Epidermal melanocyte (primary cell): ENCODE measurements at regions not wholly inside any gene's neighbourhood (a gene's known extent, or its start where the extent isn't known, plus 50 kb on each side); places are given as distances from the start of the nearest gene placed in this dataset.
A peak's percentile ranks its signal among the peaks of the same experiment; 100 is the strongest.

Experiments
- DNase-seq: peaks from one replicate; pipeline ENCODE4 v3.0.0; 2011; ENCODE audit warnings: low spot score; ENCODE audit not compliant: insufficient read length

- no peak for DNase-seq
These were observed 118.7 kb downstream of the VAPA start for GRCh38 chr18:10032331-10033015.

- no peak for DNase-seq
These were observed 119.2 kb downstream of the VAPA start for GRCh38 chr18:10033016-10033399.

- peak; percentile 50 for DNase-seq
These were observed 121.6 kb downstream of the VAPA start for GRCh38 chr18:10035281-10035991.

GRCh38 chr18:10036479-10036878 lies 122.7 kb downstream of the VAPA start:
- no peak for DNase-seq

GRCh38 chr18:10037181-10037580 lies 123.4 kb downstream of the VAPA start:
- DNase-seq = no peak

GRCh38 chr18:10038268-10038667 lies 124.5 kb downstream of the VAPA start:
- no peak for DNase-seq

GRCh38 chr18:10040287-10041011 lies 126.6 kb downstream of the VAPA start:
- DNase-seq = no peak

- peak; percentile 46 for DNase-seq
These were observed 127.4 kb downstream of the VAPA start for GRCh38 chr18:10041180-10041579.

GRCh38 chr18:10042492-10042891 lies 128.7 kb downstream of the VAPA start:
- no peak for DNase-seq

GRCh38 chr18:10044054-10044453 lies 130.2 kb downstream of the VAPA start:
- no peak for DNase-seq

- no peak for DNase-seq
These were observed 131.6 kb downstream of the VAPA start for GRCh38 chr18:10045296-10045891.

GRCh38 chr18:10046178-10046807 lies 132.5 kb downstream of the VAPA start:
- no peak for DNase-seq

GRCh38 chr18:10047237-10047636 lies 133.4 kb downstream of the VAPA start:
- DNase-seq = no peak

GRCh38 chr18:10049747-10050146 lies 135.9 kb downstream of the VAPA start:
- DNase-seq = no peak

- no peak for DNase-seq
These were observed 137.1 kb downstream of the VAPA start for GRCh38 chr18:10050956-10051355.

- no peak for DNase-seq
These were observed 138.2 kb downstream of the VAPA start for GRCh38 chr18:10051877-10052631.

GRCh38 chr18:10052871-10053270 lies 139.1 kb downstream of the VAPA start:
- no peak for DNase-seq

- no peak for DNase-seq
These were observed 140.0 kb downstream of the VAPA start for GRCh38 chr18:10053861-10054260.

- no peak for DNase-seq
These were observed 140.6 kb downstream of the VAPA start for GRCh38 chr18:10054366-10054765.

- DNase-seq = no peak
These were observed 141.4 kb downstream of the VAPA start for GRCh38 chr18:10055125-10055750.
